AG04450 (cell line): ENCODE measurements at regions not wholly inside any gene's neighbourhood (a gene's known extent, or its start where the extent isn't known, plus 50 kb on each side); places are given as distances from the start of the nearest gene placed in this dataset.
"Not testable (repeated sequence)": the region's sequence is repeated elsewhere in the genome, so short reads cannot be mapped to it uniquely, and the experiment has no call there.

Experiments
- CTCF ChIA-PET: fragments of 300-600, 350-600 bp; formaldehyde crosslinking; extraction: SDS; loops from one replicate; lab custom pipeline; 2022; ENCODE audit warnings: antibody characterized with exemption, inconsistent platforms; lab: Charles Lee
- POLR2A ChIA-PET: fragments of 350-600 bp; formaldehyde crosslinking; extraction: SDS; loops from one replicate; lab custom pipeline; 2021; ENCODE audit warnings: antibody characterized with exemption, inconsistent platforms; lab: Yijun Ruan, JAX
- DNase-seq: peaks from one replicate; pipeline ENCODE4 v3.0.0-alpha.2; 2011; ENCODE audit warnings: low read depth, low spot score
- H3K27ac ChIP-seq: one replicate; pipeline ENCODE4 v1.5.1; 2012; ENCODE audit warnings: low read depth, low read length, control low read depth
- H3K27me3 ChIP-seq: one replicate; pipeline ENCODE4 v1.6.0; 2012; ENCODE audit warnings: low read length; ENCODE audit not compliant: control insufficient read depth, insufficient read depth
- H3K4me3 ChIP-seq: 2 replicates; pipeline ENCODE4 v1.5.1; 2011; ENCODE audit warnings: mild to moderate bottlenecking, low read depth, low read length, control low read depth
- H3K9me3 ChIP-seq: 2 replicates; pipeline ENCODE4 v1.5.1; 2012; ENCODE audit warnings: low read length; ENCODE audit not compliant: control insufficient read depth, insufficient read depth
- CTCF ChIP-seq: IDR thresholded peaks from 2 replicates; pipeline ENCODE4 v1.5.1; 2011; ENCODE audit warnings: low read depth, low read length, control low read depth, inconsistent platforms

- POLR2A ChIA-PET: no interaction called here
- TF ChIP-seq CTCF: no peak
- DNase-seq: no peak
- no peak overlapping the region for H3K27ac ChIP-seq
- CTCF ChIA-PET: no interaction called here
- no peaks in the 10 kb centered on the region for H3K27me3 ChIP-seq
- H3K4me3 ChIP-seq: no peak overlapping the region
- no peaks in the 10 kb centered on the region for H3K9me3 ChIP-seq
Observed at GRCh38 chr6:137303441-137303840, 84.3 kb upstream of the IFNGR1 start.

DNA sequence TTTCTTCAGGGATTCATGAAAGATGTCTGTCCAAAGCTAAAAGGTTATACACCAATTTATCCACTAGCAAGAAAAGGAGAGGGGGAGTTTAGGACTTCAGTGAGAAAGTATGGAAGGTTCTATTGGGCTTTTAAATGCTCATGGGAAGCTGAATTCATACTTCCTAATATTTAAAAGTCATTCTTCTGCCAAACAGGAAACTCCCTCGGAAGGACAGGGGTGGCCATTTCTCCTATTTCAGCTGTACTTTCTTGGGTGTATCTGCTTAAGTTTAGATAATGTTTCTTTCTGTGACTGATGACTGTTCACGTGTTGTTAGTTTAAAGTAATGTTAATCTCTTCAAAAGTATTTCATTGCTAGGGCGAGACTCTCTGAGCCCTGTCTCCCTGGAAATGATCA is 80.5 kb upstream of the IFNGR1 start:
- no peak for DNase-seq
- CTCF ChIA-PET: interaction anchor here (3.4 kb wide), 1 partner anchor 15 kb away, joined by 22 read pairs; no protein-coding TSS in a partner anchor
- TF ChIP-seq CTCF: no peak
- H3K9me3 ChIP-seq: no peaks in the 10 kb centered on the region
- no peak overlapping the region for H3K4me3 ChIP-seq
- H3K27me3 ChIP-seq: no peaks in the 10 kb centered on the region
- no peak overlapping the region for H3K27ac ChIP-seq
- POLR2A ChIA-PET: no interaction called here

DNA sequence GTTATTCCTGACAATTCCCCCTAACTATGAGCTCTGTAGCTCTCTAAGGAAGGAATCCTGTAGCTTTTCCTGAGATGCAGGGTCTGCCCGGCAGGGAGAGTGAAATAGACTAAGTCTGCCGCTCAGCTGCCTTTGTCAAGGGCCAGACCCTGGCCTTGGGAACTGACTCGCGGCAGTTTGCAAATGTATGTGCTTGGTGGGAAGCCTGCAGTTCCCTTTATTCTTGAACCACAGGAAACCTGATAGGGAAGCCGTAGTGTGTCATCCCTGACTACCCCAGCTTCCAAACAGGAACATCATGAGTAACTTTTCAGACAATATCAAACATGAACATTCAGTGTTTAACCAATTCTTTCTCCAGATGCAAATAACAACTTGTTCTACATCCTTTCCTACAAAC is 78.7 kb upstream of the IFNGR1 start:
- Histone ChIP-seq H3K4me3 (no peak overlapping the region), H3K9me3 (no peaks in the 10 kb centered on the region), H3K27ac (peak overlapping the region; percentile 31), H3K27me3 (no peaks in the 10 kb centered on the region)
- CTCF ChIA-PET: interaction anchor here (3.4 kb wide), 1 partner anchor 17 kb away, joined by 22 read pairs; no protein-coding TSS in a partner anchor
- no peak for DNase-seq
- TF ChIP-seq CTCF: no peak
- POLR2A ChIA-PET: no interaction called here

GRCh38 chr6:137292326-137292725 is 73.1 kb upstream of the IFNGR1 start:
- CTCF ChIA-PET: interaction anchor here (1.0 to 3.1 kb wide), 2 partner anchors 21 to 22 kb away, joined by 3 to 19 read pairs; no protein-coding TSS in a partner anchor
- H3K27ac ChIP-seq, DNase-seq, H3K9me3 ChIP-seq, H3K4me3 ChIP-seq, H3K27me3 ChIP-seq, POLR2A ChIA-PET: not testable (repeated sequence)

- no peak for DNase-seq
- CTCF ChIA-PET: interaction anchor here (3.1 kb wide), 1 partner anchor 23 kb away, joined by 19 read pairs; no protein-coding TSS in a partner anchor
- Histone ChIP-seq H3K9me3 (no peaks in the 10 kb centered on the region), H3K27me3 (no peaks in the 10 kb centered on the region), H3K4me3 (no peak overlapping the region), H3K27ac (no peak overlapping the region)
- POLR2A ChIA-PET: no interaction called here
- no peak for TF ChIP-seq CTCF
Observed at GRCh38 chr6:137291441-137291840, 72.3 kb upstream of the IFNGR1 start.
